ENCODE measurements at regions not wholly inside any gene's neighbourhood (a gene's known extent, or its start where the extent isn't known, plus 50 kb on each side); places are given as distances from the start of the nearest gene placed in this dataset.

GRCh38 chr4:29058531-29058930, 1661.6 kb upstream of the PCDH7 start:
- TF ChIP-seq GATA2 (IDR thresholded peaks at IDR 0.05; ENCODE audit: low read depth, low read length) (no peak), GATA3 (IDR thresholded peaks at IDR 0.05; ENCODE audit: low read depth, low read length) (no peak)

Data from SH-SY5Y (cell line).